Esophagus squamous epithelium (tissue), 5 donors: ENCODE measurements at regions not wholly inside any gene's neighbourhood (a gene's known extent, or its start where the extent isn't known, plus 50 kb on each side); places are given as distances from the start of the nearest gene placed in this dataset.

Experiments used
- DNase-seq: peaks from one replicate; lab custom pipeline; 2025; lab: John Stamatoyannopoulos, UW
- H3K27ac ChIP-seq, 4 donors: fragments of 200-600 bp; sonication (generic); one replicate each; pipeline ENCODE4 v1.5.1; 2016 to 2019; ENCODE audit warnings: mild to moderate bottlenecking in 1 of 4
- H3K27me3 ChIP-seq, 4 donors: fragments of 200-600 bp; sonication (generic); 1 replicate in 3 of 4; 2 replicates in 1 of 4; pipeline versions ENCODE4 v1.5.1 to v1.6.0; 2017 to 2021; ENCODE audit warnings: antibody characterized with exemption in 1 of 4
- H3K36me3 ChIP-seq, 3 donors: fragments of 200-600 bp; sonication (generic); one replicate each; pipeline ENCODE4 v1.5.1; 2016 to 2019
- H3K4me1 ChIP-seq, 3 donors: fragments of 200-600 bp; sonication (generic); one replicate each; pipeline ENCODE4 v1.5.1; 2017 to 2019
- H3K4me3 ChIP-seq, 4 donors: fragments of 200-600 bp; sonication (generic); 1 replicate in 3 of 4; 2 replicates in 1 of 4; pipeline ENCODE4 v1.5.1; 2016 to 2019; ENCODE audit warnings: mild to moderate bottlenecking in 2 of 4, moderate library complexity in 1 of 4
- H3K9me3 ChIP-seq, 3 donors: fragments of 200-600 bp; sonication (generic); one replicate each; pipeline ENCODE4 v1.5.1; 2016 to 2019
- CTCF ChIP-seq, 6 experiments: fragments of 450-650 bp in 4 of 6; fragments of 200-600 bp in 2 of 6; sonication (generic) in 2 of 6; IDR thresholded peaks; one replicate each; pipeline ENCODE4 v1.5.1; 2016 to 2019; ENCODE audit warnings: antibody characterized with exemption in 6 of 6, mild to moderate bottlenecking in 4 of 6, moderate library complexity in 4 of 6
- POLR2A ChIP-seq, 4 donors: fragments of 450-650 bp; IDR thresholded peaks; one replicate each; pipeline ENCODE4 v1.6.1; 2017; ENCODE audit warnings: antibody characterized with exemption in 4 of 4, mild to moderate bottlenecking in 4 of 4, moderate library complexity in 3 of 4
- WGBS, 2 donors: methylation state at CpG; one replicate each; pipeline ENCODE4 v1.1.5; 2018; 5-methylcytosine and 5-hydroxymethylcytosine counted together
- intact Hi-C: fragments of 100-400 bp; cut with DNase I; formaldehyde crosslinking; loops from one replicate; pipeline ENCODE4 v1.15.0; 2022
- donor health status: DM: yes; HTN: yes; CAD: no.

GRCh38 chr13:103161476-103161875 lies 95.3 kb upstream of the SLC10A2 start:
- no peaks in the 10 kb centered on the region for H3K9me3 ChIP-seq
- H3K4me1 ChIP-seq: no peaks in the 10 kb centered on the region
- no peak for DNase-seq
- no peaks in the 10 kb centered on the region for H3K27me3 ChIP-seq
- intact Hi-C loops: no loop called here
- no peak overlapping the region for H3K27ac ChIP-seq
- no peaks in the 10 kb centered on the region for H3K36me3 ChIP-seq
- TF ChIP-seq CTCF (IDR thresholded peaks at IDR 0.05) (no peak), POLR2A (IDR thresholded peaks at IDR 0.05) (no peak)
- WGBS, 2 donors: 33 to 43% methylated on average over 2 to 3 of the region's 3 CpGs
- H3K4me3 ChIP-seq: no peak overlapping the region

- H3K27ac ChIP-seq: no peak overlapping the region
- H3K27me3 ChIP-seq: no peaks in the 10 kb centered on the region
- TF ChIP-seq POLR2A (IDR thresholded peaks at IDR 0.05) (no peak), CTCF (IDR thresholded peaks at IDR 0.05) (no peak)
- WGBS, 2 donors: 47 to 58% methylated on average over 2 of the region's 2 CpGs
- intact Hi-C loops: no loop called here
- no peaks in the 10 kb centered on the region for H3K9me3 ChIP-seq
- no peak for DNase-seq
- H3K4me3 ChIP-seq: no peak overlapping the region
- no peaks in the 10 kb centered on the region for H3K36me3 ChIP-seq
- H3K4me1 ChIP-seq: no peaks in the 10 kb centered on the region
Observed at GRCh38 chr13:103157434-103158145, 91.4 kb upstream of the SLC10A2 start.

- 27 to 43% methylated on average over 3 of the region's 3 CpGs for WGBS, 2 donors
- no peaks in the 10 kb centered on the region for H3K9me3 ChIP-seq
- TF ChIP-seq CTCF (IDR thresholded peaks at IDR 0.05) (no peak), POLR2A (IDR thresholded peaks at IDR 0.05) (no peak)
- H3K36me3 ChIP-seq: no peaks in the 10 kb centered on the region
- H3K27me3 ChIP-seq: no peaks in the 10 kb centered on the region
- no peak overlapping the region for H3K27ac ChIP-seq
- intact Hi-C loops: no loop called here
- H3K4me3 ChIP-seq: no peak overlapping the region
- no peak for DNase-seq
- H3K4me1 ChIP-seq: no peaks in the 10 kb centered on the region
Observed at GRCh38 chr13:103157016-103157415, 90.8 kb upstream of the SLC10A2 start.

GRCh38 chr13:103156346-103156998 lies 90.3 kb upstream of the SLC10A2 start:
- DNase-seq: no peak
- no peak for TF ChIP-seq POLR2A (IDR thresholded peaks at IDR 0.05)
- no peak overlapping the region for H3K27ac ChIP-seq
- no peaks in the 10 kb centered on the region for H3K4me1 ChIP-seq
- intact Hi-C loops: no loop called here
- 67 to 68% methylated on average over 6 of the region's 6 CpGs for WGBS, 2 donors
- H3K36me3 ChIP-seq: no peaks in the 10 kb centered on the region
- H3K4me3 ChIP-seq: no peak overlapping the region
- no peaks in the 10 kb centered on the region for H3K9me3 ChIP-seq
- H3K27me3 ChIP-seq: no peaks in the 10 kb centered on the region

- intact Hi-C loops: no loop called here
- Histone ChIP-seq H3K4me3 (no peak overlapping the region), H3K27ac (no peak overlapping the region), H3K27me3 (no peaks in the 10 kb centered on the region), H3K4me1 (no peaks in the 10 kb centered on the region), H3K36me3 (no peaks in the 10 kb centered on the region), H3K9me3 (no peaks in the 10 kb centered on the region)
- WGBS, 2 donors: 36 to 47% methylated on average over 2 of the region's 2 CpGs
- TF ChIP-seq POLR2A (IDR thresholded peaks at IDR 0.05): no peak
- TF ChIP-seq CTCF (IDR thresholded peaks at IDR 0.05): no peak
- no peak for DNase-seq
Observed at GRCh38 chr13:103153466-103153865, 87.2 kb upstream of the SLC10A2 start.
